GM10248 (cell line): ENCODE measurements at regions not wholly inside any gene's neighbourhood (a gene's known extent, or its start where the extent isn't known, plus 50 kb on each side); places are given as distances from the start of the nearest gene placed in this dataset.
"Not testable (repeated sequence)": the region's sequence is repeated elsewhere in the genome, so short reads cannot be mapped to it uniquely, and the experiment has no call there.

Source experiments
- CTCF ChIA-PET: fragments of 300-600 bp; sonication (Branson Sonifier 250); formaldehyde crosslinking; extraction: SDS; loops from one replicate; lab custom pipeline; 2021; ENCODE audit warnings: antibody characterized with exemption; lab: Yijun Ruan, JAX
- POLR2A ChIA-PET: fragments of 350-650 bp; sonication (Branson Sonifier 250); formaldehyde crosslinking; extraction: SDS; loops from one replicate; lab custom pipeline; 2020; ENCODE audit warnings: antibody characterized with exemption; lab: Yijun Ruan, JAX
- DNase-seq: peaks from one replicate; pipeline ENCODE4 v3.0.0; 2012; ENCODE audit errors: extremely low spot score
- TF ChIP-seq, protein P1 (sequence below): IDR thresholded peaks from 2 replicates; pipeline ENCODE4 v1.5.1; 2012; ENCODE audit warnings: mild to moderate bottlenecking, low read depth; ENCODE audit errors: extremely low read depth, missing control alignments, control extremely low read depth

DNA sequence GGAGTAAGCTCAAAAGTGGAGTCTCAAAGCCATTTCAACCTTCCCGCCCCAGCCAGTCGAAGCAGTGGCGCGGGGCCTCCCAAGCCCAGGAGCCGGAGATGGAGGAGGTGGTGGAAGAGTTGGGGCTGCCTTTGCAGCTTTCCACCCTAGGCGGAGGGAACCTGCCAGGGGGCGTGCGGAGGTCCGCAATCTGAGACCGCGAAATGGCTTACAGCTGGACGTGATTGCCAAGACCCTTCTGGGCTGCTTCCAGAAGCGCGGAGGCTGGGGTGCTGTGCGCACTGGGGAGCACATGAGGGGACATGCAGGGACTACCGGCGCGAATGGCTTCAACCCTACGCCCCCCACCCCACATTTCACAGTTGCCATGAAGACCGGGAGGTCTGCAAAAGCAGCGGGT, 86.2 kb downstream of the PRR15 start:
- CTCF ChIA-PET = interaction anchor here (0.9 kb wide), 1 partner anchor 100 kb away, joined by 3 read pairs; no protein-coding TSS in a partner anchor
- TF ChIP-seq, protein P1, sequence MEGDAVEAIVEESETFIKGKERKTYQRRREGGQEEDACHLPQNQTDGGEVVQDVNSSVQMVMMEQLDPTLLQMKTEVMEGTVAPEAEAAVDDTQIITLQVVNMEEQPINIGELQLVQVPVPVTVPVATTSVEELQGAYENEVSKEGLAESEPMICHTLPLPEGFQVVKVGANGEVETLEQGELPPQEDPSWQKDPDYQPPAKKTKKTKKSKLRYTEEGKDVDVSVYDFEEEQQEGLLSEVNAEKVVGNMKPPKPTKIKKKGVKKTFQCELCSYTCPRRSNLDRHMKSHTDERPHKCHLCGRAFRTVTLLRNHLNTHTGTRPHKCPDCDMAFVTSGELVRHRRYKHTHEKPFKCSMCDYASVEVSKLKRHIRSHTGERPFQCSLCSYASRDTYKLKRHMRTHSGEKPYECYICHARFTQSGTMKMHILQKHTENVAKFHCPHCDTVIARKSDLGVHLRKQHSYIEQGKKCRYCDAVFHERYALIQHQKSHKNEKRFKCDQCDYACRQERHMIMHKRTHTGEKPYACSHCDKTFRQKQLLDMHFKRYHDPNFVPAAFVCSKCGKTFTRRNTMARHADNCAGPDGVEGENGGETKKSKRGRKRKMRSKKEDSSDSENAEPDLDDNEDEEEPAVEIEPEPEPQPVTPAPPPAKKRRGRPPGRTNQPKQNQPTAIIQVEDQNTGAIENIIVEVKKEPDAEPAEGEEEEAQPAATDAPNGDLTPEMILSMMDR = no peak
- DNase-seq = no peak
- POLR2A ChIA-PET = no interaction called here

DNA sequence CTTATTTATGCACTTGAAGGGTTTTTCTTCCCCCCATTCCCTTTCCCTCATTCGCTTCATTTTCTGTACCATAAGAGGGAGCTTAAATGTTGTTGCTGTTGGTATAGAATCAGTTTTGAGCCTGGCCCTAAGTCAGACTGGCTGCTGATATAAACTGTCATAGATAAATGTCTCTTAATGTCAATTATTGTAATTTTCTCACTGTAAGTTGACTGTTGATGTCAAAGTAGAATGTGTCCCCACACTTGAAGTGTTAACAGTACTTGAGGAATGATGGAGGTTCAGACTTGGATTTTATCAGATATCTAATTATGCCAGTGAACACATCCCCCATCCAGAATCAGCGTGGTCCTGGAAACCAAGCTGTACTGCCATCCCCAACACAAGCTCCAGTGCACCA, 87.8 kb downstream of the PRR15 start:
- ChIA-PET CTCF (interaction anchor here (1.2 kb wide), 1 partner anchor 11 kb away, joined by 3 read pairs; no protein-coding TSS in a partner anchor), POLR2A (no interaction called here)
- no peak for DNase-seq

GRCh38 chr7:29652556-29652955, 88.9 kb downstream of the PRR15 start:
- ChIA-PET POLR2A (no interaction called here), CTCF (interaction anchor here (1.2 kb wide), 1 partner anchor 10 kb away, joined by 3 read pairs; no protein-coding TSS in a partner anchor)
- DNase-seq = no peak
- TF ChIP-seq, protein P1 = no peak

More for the DNA sequence above, 87.8 kb downstream of the PRR15 start:
- TF ChIP-seq, protein P1 = no peak

GRCh38 chr7:29654340-29654739, 90.7 kb downstream of the PRR15 start:
- DNase-seq, POLR2A ChIA-PET, CTCF ChIA-PET: not testable (repeated sequence)

DNA sequence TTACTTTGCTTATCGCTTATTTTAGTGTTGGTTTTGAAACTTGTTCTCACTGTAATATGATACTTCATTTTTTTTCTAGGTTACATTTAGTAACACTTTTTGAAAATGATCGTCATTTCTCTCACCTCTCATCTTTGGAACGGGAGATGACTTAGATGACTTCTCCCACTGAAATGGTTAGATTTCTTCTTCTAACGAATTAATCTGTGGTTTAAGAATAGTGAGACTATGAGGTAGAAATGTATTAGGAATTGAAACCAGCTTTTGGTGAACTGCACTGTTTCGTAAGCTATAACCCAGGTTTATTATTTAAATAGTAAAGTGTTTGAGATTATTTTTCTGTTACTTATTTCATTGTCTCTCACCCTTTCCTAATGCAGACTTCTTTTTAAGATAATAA, 93.7 kb downstream of the PRR15 start:
- POLR2A ChIA-PET = no interaction called here
- no peak for DNase-seq
- CTCF ChIA-PET = interaction anchor here (0.5 kb wide), 1 partner anchor 117 kb away, joined by 3 read pairs; no protein-coding TSS in a partner anchor
- TF ChIP-seq, protein P1 = no peak

DNA sequence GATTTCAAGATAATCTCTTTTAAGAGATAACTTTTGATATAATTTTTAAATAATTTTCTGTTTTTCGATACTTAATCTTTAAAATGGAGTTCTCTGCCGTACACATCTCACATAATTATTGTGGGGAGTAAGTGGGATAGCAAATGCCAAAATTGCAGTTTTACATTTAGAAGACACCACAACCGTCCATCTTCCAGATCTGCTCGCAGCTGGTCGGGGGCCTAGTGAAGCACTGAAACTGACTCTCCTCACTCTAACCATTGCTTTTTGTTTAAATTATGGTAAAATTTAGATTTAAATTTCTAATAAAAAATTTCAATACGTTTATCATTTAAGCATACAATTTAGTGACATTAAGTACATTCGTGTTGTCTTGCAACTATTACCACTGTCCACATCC, 94.2 kb downstream of the PRR15 start:
- no peak for DNase-seq
- POLR2A ChIA-PET = no interaction called here
- TF ChIP-seq, protein P1 = no peak
- CTCF ChIA-PET = interaction anchor here (0.5 kb wide), 1 partner anchor 116 kb away, joined by 3 read pairs; no protein-coding TSS in a partner anchor

GRCh38 chr7:29659213-29659612, 95.6 kb downstream of the PRR15 start:
- DNase-seq, POLR2A ChIA-PET, CTCF ChIA-PET: not testable (repeated sequence)

- CTCF ChIA-PET = interaction anchor here (1.2 kb wide), 1 partner anchor 11 kb away, joined by 3 read pairs; no protein-coding TSS in a partner anchor
- DNase-seq, POLR2A ChIA-PET: not testable (repeated sequence)
These were observed 99.3 kb downstream of the PRR15 start for GRCh38 chr7:29662899-29663298.

DNA sequence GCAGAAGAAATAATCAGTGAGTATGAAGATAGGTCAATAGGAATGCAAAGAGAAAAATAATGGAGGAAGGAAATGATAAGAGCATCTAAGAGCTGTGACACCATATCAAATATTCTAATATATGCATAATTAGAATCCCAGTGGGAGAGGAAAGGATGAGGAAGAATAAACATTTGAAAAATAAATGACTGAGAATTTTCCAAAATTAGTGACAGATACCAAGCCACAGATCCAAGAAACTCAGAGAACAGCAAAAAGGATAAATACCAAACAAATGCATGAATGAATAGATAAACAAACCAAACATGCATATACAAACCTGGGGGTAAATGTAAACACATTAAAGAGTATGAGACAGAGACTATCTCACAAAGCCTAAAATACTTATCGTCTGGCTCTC, 101.4 kb downstream of the PRR15 start:
- POLR2A ChIA-PET, CTCF ChIA-PET: not testable (repeated sequence)

GRCh38 chr7:29667096-29667669, 103.5 kb downstream of the PRR15 start:
- CTCF ChIA-PET, POLR2A ChIA-PET, DNase-seq: not testable (repeated sequence)

More for the DNA sequence above, 101.4 kb downstream of the PRR15 start:
- not testable (repeated sequence) for DNase-seq

- DNase-seq, CTCF ChIA-PET: not testable (repeated sequence)
These were observed 107.7 kb downstream of the PRR15 start for GRCh38 chr7:29671286-29671685.

GRCh38 chr7:29673635-29674034, 110.0 kb downstream of the PRR15 start:
- CTCF ChIA-PET, POLR2A ChIA-PET, DNase-seq: not testable (repeated sequence)

More at GRCh38 chr7:29671286-29671685, 107.7 kb downstream of the PRR15 start:
- POLR2A ChIA-PET = not testable (repeated sequence)

GRCh38 chr7:29674626-29675025, 111.0 kb downstream of the PRR15 start:
- DNase-seq, POLR2A ChIA-PET, CTCF ChIA-PET: not testable (repeated sequence)
